IMR-90 (cell line): ENCODE measurements at regions not wholly inside any gene's neighbourhood (a gene's known extent, or its start where the extent isn't known, plus 50 kb on each side); places are given as distances from the start of the nearest gene placed in this dataset.

Experiments used
- ATAC-seq: fragments of 200-7000 bp; cut with Tn5 transposase; 2 replicates; pipeline ENCODE4 v1.9.1; 2020; ENCODE audit warnings: low read depth, mild to moderate bottlenecking, moderate library complexity
- BruUV-seq: library from RNA; stranded (reverse); fragments of 400-500 nt; replicated peaks from 2 replicates; lab custom pipeline; 2021; lab: Mats Ljungman, UMichigan
- CTCF ChIA-PET: fragments of 300-600 bp; formaldehyde crosslinking; extraction: SDS; loops from one replicate; lab custom pipeline; 2021; ENCODE audit warnings: antibody characterized with exemption; lab: Yijun Ruan, JAX
- POLR2A ChIA-PET: fragments of 300-600 bp; sonication (Branson Sonifier 250); formaldehyde crosslinking; loops from one replicate; lab custom pipeline; 2022; ENCODE audit warnings: antibody characterized with exemption; ENCODE audit not compliant: unreplicated experiment; lab: Charles Lee
- DNase-seq: peaks from one replicate; pipeline ENCODE4 v3.0.0; 2013
- H2AFZ ChIP-seq: replicated peaks from 2 replicates; pipeline ENCODE3; 2013; ENCODE audit warnings: low read length, mild to moderate bottlenecking; ENCODE audit not compliant: poor library complexity
- H2AK5ac ChIP-seq: 2 replicates; pipeline ENCODE4 v1.6.1; 2013; ENCODE audit warnings: low read depth, low read length, inconsistent platforms
- H2AK9ac ChIP-seq: replicated peaks from 2 replicates; pipeline ENCODE3; 2013; ENCODE audit warnings: mild to moderate bottlenecking, low read depth, low read length, moderate library complexity; ENCODE audit not compliant: poor library complexity
- H2BK120ac ChIP-seq: 2 replicates; pipeline ENCODE4 v1.6.1; 2013; ENCODE audit warnings: low read depth, low read length, inconsistent platforms
- H2BK15ac ChIP-seq: 3 replicates; pipeline ENCODE4 v1.6.1; 2013; ENCODE audit warnings: low read depth, low read length, inconsistent platforms
- H2BK20ac ChIP-seq: 2 replicates; pipeline ENCODE4 v1.6.1; 2013; ENCODE audit warnings: low read depth, mild to moderate bottlenecking, inconsistent platforms, low read length, moderate library complexity
- H2BK5ac ChIP-seq: 2 replicates; pipeline ENCODE4 v1.6.1; 2013; ENCODE audit warnings: mild to moderate bottlenecking, low read depth, low read length, inconsistent platforms; ENCODE audit not compliant: poor library complexity, severe bottlenecking
- H3K14ac ChIP-seq: replicated peaks from 2 replicates; pipeline ENCODE4 v1.6.1; 2013; ENCODE audit warnings: low read depth, low read length, inconsistent platforms
- H3K18ac ChIP-seq: 2 replicates; pipeline ENCODE4 v1.6.1; 2013; ENCODE audit warnings: low read depth, low read length, control low read depth
- H3K23ac ChIP-seq: 2 replicates; pipeline ENCODE4 v1.6.1; 2013; ENCODE audit warnings: low read depth, low read length, inconsistent platforms
- H3K27ac ChIP-seq: 2 replicates; pipeline ENCODE4 v1.5.1; 2013; ENCODE audit warnings: mild to moderate bottlenecking, control low read depth, low read length; ENCODE audit not compliant: insufficient read depth
- H3K27me3 ChIP-seq: 2 replicates; pipeline ENCODE4 v1.6.1; 2013; ENCODE audit warnings: low read length; ENCODE audit not compliant: control insufficient read depth, insufficient read depth
- H3K36me3 ChIP-seq: 2 replicates; pipeline ENCODE4 v1.6.1; 2013; ENCODE audit warnings: low read length, mixed read lengths; ENCODE audit not compliant: control insufficient read depth, insufficient read depth
- H3K4ac ChIP-seq: 2 replicates; pipeline ENCODE4 v1.6.1; 2013; ENCODE audit warnings: low read depth, low read length, inconsistent platforms
- H3K4me1 ChIP-seq: 2 replicates; pipeline ENCODE4 v1.6.1; 2013; ENCODE audit warnings: low read length, mixed read lengths; ENCODE audit not compliant: control insufficient read depth, insufficient read depth
- H3K4me2 ChIP-seq: 2 replicates; pipeline ENCODE4 v1.6.1; 2013; ENCODE audit warnings: low read depth, mild to moderate bottlenecking, control low read depth, low read length, moderate library complexity
- H3K4me3 ChIP-seq: 2 replicates; pipeline ENCODE4 v1.5.1; 2013; ENCODE audit warnings: low read depth, mild to moderate bottlenecking, control low read depth, low read length, moderate library complexity; ENCODE audit not compliant: insufficient read depth
- H3K56ac ChIP-seq: 2 replicates; pipeline ENCODE4 v1.6.1; 2013; ENCODE audit warnings: low read length, inconsistent platforms; ENCODE audit not compliant: insufficient read depth; ENCODE audit errors: extremely low read depth
- H3K79me1 ChIP-seq, 2 experiments: 2 replicates each; pipeline ENCODE4 v1.6.1; 2013; ENCODE audit warnings: low read length in 2 of 2, inconsistent platforms in 1 of 2, low read depth in 1 of 2
- H3K9ac ChIP-seq: 2 replicates; pipeline ENCODE4 v1.6.1; 2013; ENCODE audit warnings: low read depth, low read length, control low read depth
- H3K9me1 ChIP-seq: 2 replicates; pipeline ENCODE4 v1.6.1; 2013; ENCODE audit warnings: low read length, inconsistent platforms; ENCODE audit not compliant: insufficient read depth
- H3K9me3 ChIP-seq: 2 replicates; pipeline ENCODE4 v1.6.1; 2013; ENCODE audit warnings: low read length; ENCODE audit not compliant: control insufficient read depth, insufficient read depth
- H4K20me1 ChIP-seq: 2 replicates; pipeline ENCODE4 v1.6.1; 2013; ENCODE audit warnings: low read length, inconsistent platforms; ENCODE audit not compliant: insufficient read depth
- H4K5ac ChIP-seq: 2 replicates; pipeline ENCODE4 v1.6.1; 2013; ENCODE audit warnings: mild to moderate bottlenecking, low read depth, low read length, control low read depth
- H4K8ac ChIP-seq, 2 experiments: 2 replicates each; pipeline ENCODE4 v1.6.1; 2013; ENCODE audit warnings: low read depth in 2 of 2, low read length in 2 of 2, control low read depth in 1 of 2, inconsistent platforms in 1 of 2
- H4K91ac ChIP-seq: 2 replicates; pipeline ENCODE4 v1.6.1; 2013; ENCODE audit warnings: low read depth, low read length, inconsistent platforms; ENCODE audit not compliant: insufficient read depth
- BHLHE40 ChIP-seq: fragments of 150-350 bp; IDR thresholded peaks from 2 replicates; pipeline ENCODE4 v1.6.1; 2016; ENCODE audit warnings: mild to moderate bottlenecking, low read depth, low read length
- CEBPB ChIP-seq: IDR thresholded peaks from 2 replicates; pipeline ENCODE4 v1.6.1; 2012; ENCODE audit warnings: low read depth, low read length, improper control_type of control experiment
- CHD1 ChIP-seq: IDR thresholded peaks from 2 replicates; pipeline ENCODE4 v1.6.1; 2012; ENCODE audit warnings: low read depth, low read length, improper control_type of control experiment
- CTCF ChIP-seq: conservative IDR thresholded peaks from 2 replicates; pipeline ENCODE4 v1.5.1; 2012; ENCODE audit warnings: mild to moderate bottlenecking, low read depth, low read length, improper control_type of control experiment
- FOS ChIP-seq: fragments of 150-350 bp; IDR thresholded peaks from 2 replicates; pipeline ENCODE4 v1.6.1; 2016; ENCODE audit warnings: low read depth, low read length
- MAFK ChIP-seq: IDR thresholded peaks from 2 replicates; pipeline ENCODE4 v1.6.1; 2012; ENCODE audit warnings: low read depth, low read length, improper control_type of control experiment
- MAZ ChIP-seq: IDR thresholded peaks from 2 replicates; pipeline ENCODE4 v1.6.1; 2012; ENCODE audit warnings: low read depth, mild to moderate bottlenecking, low read length, improper control_type of control experiment, moderate library complexity, borderline replicate concordance
- MXI1 ChIP-seq: IDR thresholded peaks from 2 replicates; pipeline ENCODE4 v1.6.1; 2012; ENCODE audit warnings: low read depth, mild to moderate bottlenecking, low read length, moderate library complexity, borderline replicate concordance
- NFE2L2 ChIP-seq: fragments of 150-350 bp; IDR thresholded peaks from 2 replicates; pipeline ENCODE4 v1.6.1; 2016; ENCODE audit warnings: low read depth, mild to moderate bottlenecking, low read length
- POLR2A ChIP-seq: IDR thresholded peaks from 2 replicates; pipeline ENCODE4 v1.6.1; 2012; ENCODE audit warnings: mild to moderate bottlenecking, low read depth, low read length
- RAD21 ChIP-seq: IDR thresholded peaks from 2 replicates; pipeline ENCODE4 v1.6.1; 2012; ENCODE audit warnings: low read length, improper control_type of control experiment
- RCOR1 ChIP-seq: IDR thresholded peaks from 2 replicates; pipeline ENCODE4 v1.6.1; 2012; ENCODE audit warnings: mild to moderate bottlenecking, low read length, improper control_type of control experiment; ENCODE audit not compliant: insufficient replicate concordance
- RFX5 ChIP-seq: IDR thresholded peaks from 2 replicates; pipeline ENCODE4 v1.8.0; 2012; ENCODE audit warnings: low read depth, mild to moderate bottlenecking, low read length, moderate library complexity
- SMC3 ChIP-seq: fragments of 150-350 bp; IDR thresholded peaks from 2 replicates; pipeline ENCODE4 v1.6.1; 2016; ENCODE audit warnings: low read depth, mild to moderate bottlenecking, antibody characterized with exemption, low read length, moderate library complexity
- USF2 ChIP-seq: fragments of 150-350 bp; IDR thresholded peaks from 2 replicates; pipeline ENCODE4 v1.6.1; 2017; ENCODE audit warnings: mild to moderate bottlenecking, antibody characterized with exemption, low read length, low read depth
- WGBS, 2 experiments: methylation state at CpG; one replicate each; pipeline versions ENCODE4 v1.1.5 to v1.1.7; 2013; ENCODE audit warnings: missing lambda C conversion rate in 2 of 2; ENCODE audit not compliant: insufficient read length in 1 of 2; ENCODE audit errors: extremely low coverage in 2 of 2; 5-methylcytosine and 5-hydroxymethylcytosine counted together
- dilution Hi-C: fragments of 300-500 bp; cut with HindIII; formaldehyde crosslinking; loops from one replicate; pipeline ENCODE4 v1.14.3; 2018; ENCODE audit warnings: low sequenced_read_pairs; ENCODE audit not compliant: unreplicated experiment
- in situ Hi-C: fragments of 300-500 bp; cut with MboI; formaldehyde crosslinking; loops from 3 replicates; pipeline ENCODE4 v1.14.3; 2019; ENCODE audit warnings: low sequenced_read_pairs, inconsistent platforms, mixed read lengths
- intact Hi-C: fragments of 100-400 bp; cut with micrococcal nuclease; formaldehyde crosslinking; loops from 2 replicates; pipeline ENCODE4 v1.10.0; 2022
- TF ChIP-seq, protein P1 (sequence below): fragments of 150-350 bp; IDR thresholded peaks from 2 replicates; pipeline ENCODE4 v1.6.1; 2016; ENCODE audit warnings: low read depth, mild to moderate bottlenecking, low read length, moderate library complexity, borderline replicate concordance

DNA sequence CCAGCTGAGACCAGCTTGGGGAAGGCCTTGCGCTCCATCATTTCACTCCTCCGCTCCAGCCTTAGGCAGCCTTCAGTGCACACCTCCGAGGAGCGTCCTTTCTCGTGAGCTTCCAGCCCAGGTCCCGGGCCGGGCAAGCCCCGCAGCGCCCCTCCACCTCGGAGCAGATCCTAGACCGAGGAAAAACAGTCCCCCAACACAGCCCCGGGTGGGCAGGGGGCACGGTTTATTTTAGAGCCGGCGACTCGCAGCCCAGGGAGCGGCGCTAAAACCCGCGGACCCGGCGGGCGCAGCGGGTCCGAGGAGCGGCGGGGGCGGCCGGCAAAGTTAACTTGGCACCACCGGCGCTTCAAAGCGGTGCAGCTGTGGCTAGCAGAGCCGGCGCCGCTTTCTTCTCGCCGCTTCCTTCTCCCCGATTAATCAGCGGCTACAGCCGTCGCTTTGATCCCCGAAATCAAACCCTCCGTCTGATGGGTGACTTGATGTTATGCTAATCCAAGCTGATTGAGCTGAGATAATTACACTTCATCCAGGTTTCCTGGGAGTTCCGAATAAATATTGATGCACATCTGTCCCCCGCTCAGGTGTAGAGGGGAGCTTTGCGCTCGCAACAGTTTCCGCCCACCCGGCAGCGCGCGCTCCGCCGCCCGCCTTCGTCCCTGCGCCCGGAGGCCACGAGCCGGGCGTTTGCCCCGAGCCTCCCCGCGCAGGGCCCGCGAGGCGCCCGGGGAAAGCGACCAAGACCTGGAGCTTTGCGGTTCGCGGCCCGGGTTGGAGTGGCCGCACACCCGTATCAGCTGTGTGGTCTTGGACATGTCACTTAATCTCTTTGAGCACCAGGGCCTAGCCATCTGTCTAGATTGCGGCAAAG is 192.7 kb downstream of the BUD13 start:
- no peak overlapping the region for H3K27ac ChIP-seq
- WGBS, 2 experiments = 2% methylated on average over 45 of the region's 76 CpGs; no CpG with 5 or more reads in 1 of the 2 experiments
- H3K56ac ChIP-seq = no peak overlapping the region
- no peak overlapping the region for H3K4me2 ChIP-seq
- TF ChIP-seq USF2 = no peak
- no peak for TF ChIP-seq CEBPB
- no peak for TF ChIP-seq RAD21
- TF ChIP-seq CTCF = no peak
- TF ChIP-seq MXI1 = no peak
- no peak for TF ChIP-seq POLR2A
- TF ChIP-seq BHLHE40 = no peak
- TF ChIP-seq MAZ = no peak
- no peak for TF ChIP-seq RFX5
- TF ChIP-seq MAFK = no peak
- no peak for TF ChIP-seq NFE2L2
- TF ChIP-seq, protein P1, sequence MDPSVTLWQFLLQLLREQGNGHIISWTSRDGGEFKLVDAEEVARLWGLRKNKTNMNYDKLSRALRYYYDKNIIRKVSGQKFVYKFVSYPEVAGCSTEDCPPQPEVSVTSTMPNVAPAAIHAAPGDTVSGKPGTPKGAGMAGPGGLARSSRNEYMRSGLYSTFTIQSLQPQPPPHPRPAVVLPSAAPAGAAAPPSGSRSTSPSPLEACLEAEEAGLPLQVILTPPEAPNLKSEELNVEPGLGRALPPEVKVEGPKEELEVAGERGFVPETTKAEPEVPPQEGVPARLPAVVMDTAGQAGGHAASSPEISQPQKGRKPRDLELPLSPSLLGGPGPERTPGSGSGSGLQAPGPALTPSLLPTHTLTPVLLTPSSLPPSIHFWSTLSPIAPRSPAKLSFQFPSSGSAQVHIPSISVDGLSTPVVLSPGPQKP = no peak
- no peak for TF ChIP-seq RCOR1
- TF ChIP-seq SMC3 = no peak
- no peak for TF ChIP-seq FOS
- no peak for TF ChIP-seq CHD1
- no peak for ATAC-seq
- no peaks in the 10 kb centered on the region for H3K79me1 ChIP-seq
- no peaks in the 10 kb centered on the region for H3K4me1 ChIP-seq
- in situ Hi-C loops = no loop called here
- H2BK20ac ChIP-seq = no peak overlapping the region
- H2AFZ ChIP-seq = peak overlapping the region; percentile 5
- ChIA-PET POLR2A (no interaction called here), CTCF (no interaction called here)
- H2BK5ac ChIP-seq = no peak overlapping the region
- H3K27me3 ChIP-seq = peaks cover 52% of the 10 kb centered on the region
- H3K14ac ChIP-seq = no peak overlapping the region
- intact Hi-C loops = no loop called here
- H3K9me3 ChIP-seq = no peaks in the 10 kb centered on the region
- H2AK5ac ChIP-seq = no peak overlapping the region
- H3K4ac ChIP-seq = no peak overlapping the region
- no peak overlapping the region for H4K8ac ChIP-seq
- no TSS peak for BruUV-seq
- no peaks in the 10 kb centered on the region for H4K20me1 ChIP-seq
- no peak overlapping the region for H3K23ac ChIP-seq
- H3K9ac ChIP-seq = no peak overlapping the region
- dilution Hi-C loops = no loop called here
- no peak overlapping the region for H4K5ac ChIP-seq
- no peaks in the 10 kb centered on the region for H3K36me3 ChIP-seq
- H2BK120ac ChIP-seq = no peak overlapping the region
- H2AK9ac ChIP-seq = no peak overlapping the region
- no peak overlapping the region for H3K18ac ChIP-seq
- no peak overlapping the region for H4K91ac ChIP-seq
- no peaks in the 10 kb centered on the region for H3K9me1 ChIP-seq
- no peak overlapping the region for H2BK15ac ChIP-seq
- DNase-seq = no peak
- H3K4me3 ChIP-seq = no peak overlapping the region
